ENCODE measurements at regions not wholly inside any gene's neighbourhood (a gene's known extent, or its start where the extent isn't known, plus 50 kb on each side); places are given as distances from the start of the nearest gene placed in this dataset.

GRCh38 chr9:75378036-75378435 lies 289.7 kb downstream of the OSTF1 start:
- no peak for TF ChIP-seq GATA2 (IDR thresholded peaks at IDR 0.05; ENCODE audit: low read depth, low read length)
- no peak for TF ChIP-seq GATA3 (IDR thresholded peaks at IDR 0.05; ENCODE audit: low read depth, low read length)

Measured in SH-SY5Y (cell line).